ENCODE measurements at regions not wholly inside any gene's neighbourhood (a gene's known extent, or its start where the extent isn't known, plus 50 kb on each side); places are given as distances from the start of the nearest gene placed in this dataset.

- TF ChIP-seq L3MBTL2 (conservative IDR thresholded peaks at IDR 0.05): no peak
- no peak for TF ChIP-seq FOXA1 (IDR thresholded peaks at IDR 0.05)
- no peak for TF ChIP-seq TARDBP (IDR thresholded peaks at IDR 0.05)
- TF ChIP-seq NFRKB (IDR thresholded peaks at IDR 0.05): no peak
- TF ChIP-seq SP1 (IDR thresholded peaks at IDR 0.05): no peak
- no peak for TF ChIP-seq ELF4 (IDR thresholded peaks at IDR 0.05)
Observed at GRCh38 chr2:45205985-45206384, 196.7 kb upstream of the SIX2 start.
